K562 (cell line): ENCODE measurements at regions not wholly inside any gene's neighbourhood (a gene's known extent, or its start where the extent isn't known, plus 50 kb on each side); places are given as distances from the start of the nearest gene placed in this dataset.

Experiments
- NCOA6 ChIP-seq: fragments of 450-650 bp; IDR thresholded peaks from 2 replicates; pipeline ENCODE4 v1.6.1; 2017; ENCODE audit warnings: mild to moderate bottlenecking
- POLR2AphosphoS5 ChIP-seq: IDR thresholded peaks from 2 replicates; pipeline ENCODE4 v1.6.1; 2011; ENCODE audit warnings: mild to moderate bottlenecking, low read depth, low read length, moderate library complexity; ENCODE audit not compliant: control insufficient read depth, insufficient read depth
- SP1 ChIP-seq: sonication (generic); formaldehyde crosslinking; IDR thresholded peaks from 2 replicates; pipeline ENCODE4 v1.8.1; 2022; ENCODE audit warnings: mild to moderate bottlenecking, missing genetic modification reagents
- XRCC4 ChIP-seq: IDR thresholded peaks from one replicate; pipeline ENCODE4 v1.6.1; 2011; ENCODE audit not compliant: insufficient read depth, insufficient read length; ENCODE audit errors: extremely low read depth
- YBX1 ChIP-seq: fragments of 450-650 bp; IDR thresholded peaks from 2 replicates; pipeline ENCODE4 v1.7.1; 2016; ENCODE audit warnings: mild to moderate bottlenecking
- ZFP1 ChIP-seq: fragments of 450-650 bp; formaldehyde crosslinking; IDR thresholded peaks from 2 replicates; pipeline ENCODE4 v1.4.0; 2020; ENCODE audit warnings: mild to moderate bottlenecking, mixed read lengths
- ZNF324 ChIP-seq: fragments of 250-450 bp; sonication (Bioruptor Pico); IDR thresholded peaks from 2 replicates; pipeline ENCODE4 v1.4.0; 2020; ENCODE audit warnings: mild to moderate bottlenecking
- TF ChIP-seq, protein P1 (sequence below): fragments of 250-450 bp; sonication (Bioruptor Pico); IDR thresholded peaks from 2 replicates; pipeline ENCODE4 v1.5.0; 2022; ENCODE audit warnings: mild to moderate bottlenecking
- TF ChIP-seq, protein P2 (sequence below), 3 experiments: IDR thresholded peaks in 2 of 3; conservative IDR thresholded peaks in 1 of 3; 2 replicates each; pipeline ENCODE4 v1.5.1; 2011 to 2012; ENCODE audit warnings: low read length in 3 of 3, mild to moderate bottlenecking in 3 of 3, control low read depth in 2 of 3, improper control_type of control experiment in 1 of 3, inconsistent platforms in 1 of 3, low read depth in 1 of 3, mixed read lengths in 1 of 3, moderate library complexity in 1 of 3; ENCODE audit not compliant: insufficient read depth in 2 of 3
- TF ChIP-seq, protein P3 (sequence below): fragments of 150-350 bp; conservative IDR thresholded peaks from 2 replicates; pipeline ENCODE4 v1.6.1; 2014; ENCODE audit warnings: low read length

DNA sequence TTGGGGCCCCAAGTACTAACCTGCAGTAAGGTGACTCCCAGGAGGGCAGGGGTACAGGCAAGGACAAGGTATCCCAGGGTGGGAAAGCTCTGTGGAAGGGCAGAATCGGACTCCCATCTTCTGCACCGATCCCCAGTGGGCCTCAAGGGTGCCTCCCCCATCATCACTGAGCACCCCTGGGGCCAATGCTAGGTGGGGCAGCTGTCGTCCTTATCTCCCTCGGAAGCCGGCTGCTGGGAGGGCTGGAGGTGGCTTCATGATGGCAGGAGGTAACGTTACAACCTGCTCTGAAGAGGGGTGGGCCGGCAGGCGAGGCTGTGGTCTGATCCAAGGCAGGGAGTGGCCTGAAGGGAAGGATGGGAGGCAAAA, 87.6 kb upstream of the LINC01488 start:
- TF ChIP-seq, protein P1, sequence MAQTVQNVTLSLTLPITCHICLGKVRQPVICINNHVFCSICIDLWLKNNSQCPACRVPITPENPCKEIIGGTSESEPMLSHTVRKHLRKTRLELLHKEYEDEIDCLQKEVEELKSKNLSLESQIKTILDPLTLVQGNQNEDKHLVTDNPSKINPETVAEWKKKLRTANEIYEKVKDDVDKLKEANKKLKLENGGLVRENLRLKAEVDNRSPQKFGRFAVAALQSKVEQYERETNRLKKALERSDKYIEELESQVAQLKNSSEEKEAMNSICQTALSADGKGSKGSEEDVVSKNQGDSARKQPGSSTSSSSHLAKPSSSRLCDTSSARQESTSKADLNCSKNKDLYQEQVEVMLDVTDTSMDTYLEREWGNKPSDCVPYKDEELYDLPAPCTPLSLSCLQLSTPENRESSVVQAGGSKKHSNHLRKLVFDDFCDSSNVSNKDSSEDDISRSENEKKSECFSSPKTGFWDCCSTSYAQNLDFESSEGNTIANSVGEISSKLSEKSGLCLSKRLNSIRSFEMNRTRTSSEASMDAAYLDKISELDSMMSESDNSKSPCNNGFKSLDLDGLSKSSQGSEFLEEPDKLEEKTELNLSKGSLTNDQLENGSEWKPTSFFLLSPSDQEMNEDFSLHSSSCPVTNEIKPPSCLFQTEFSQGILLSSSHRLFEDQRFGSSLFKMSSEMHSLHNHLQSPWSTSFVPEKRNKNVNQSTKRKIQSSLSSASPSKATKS (CRISPR knock-in tag) = no peak
- TF ChIP-seq, protein P2, sequence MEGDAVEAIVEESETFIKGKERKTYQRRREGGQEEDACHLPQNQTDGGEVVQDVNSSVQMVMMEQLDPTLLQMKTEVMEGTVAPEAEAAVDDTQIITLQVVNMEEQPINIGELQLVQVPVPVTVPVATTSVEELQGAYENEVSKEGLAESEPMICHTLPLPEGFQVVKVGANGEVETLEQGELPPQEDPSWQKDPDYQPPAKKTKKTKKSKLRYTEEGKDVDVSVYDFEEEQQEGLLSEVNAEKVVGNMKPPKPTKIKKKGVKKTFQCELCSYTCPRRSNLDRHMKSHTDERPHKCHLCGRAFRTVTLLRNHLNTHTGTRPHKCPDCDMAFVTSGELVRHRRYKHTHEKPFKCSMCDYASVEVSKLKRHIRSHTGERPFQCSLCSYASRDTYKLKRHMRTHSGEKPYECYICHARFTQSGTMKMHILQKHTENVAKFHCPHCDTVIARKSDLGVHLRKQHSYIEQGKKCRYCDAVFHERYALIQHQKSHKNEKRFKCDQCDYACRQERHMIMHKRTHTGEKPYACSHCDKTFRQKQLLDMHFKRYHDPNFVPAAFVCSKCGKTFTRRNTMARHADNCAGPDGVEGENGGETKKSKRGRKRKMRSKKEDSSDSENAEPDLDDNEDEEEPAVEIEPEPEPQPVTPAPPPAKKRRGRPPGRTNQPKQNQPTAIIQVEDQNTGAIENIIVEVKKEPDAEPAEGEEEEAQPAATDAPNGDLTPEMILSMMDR (IDR thresholded peaks at IDR 0.05 in 2 of 3, conservative IDR thresholded peaks at IDR 0.05 in 1 of 3; ENCODE audit: insufficient read depth in 2 of 3, low read depth in 1 of 3, low read length in 3 of 3) = no peak
- TF ChIP-seq, protein P3, sequence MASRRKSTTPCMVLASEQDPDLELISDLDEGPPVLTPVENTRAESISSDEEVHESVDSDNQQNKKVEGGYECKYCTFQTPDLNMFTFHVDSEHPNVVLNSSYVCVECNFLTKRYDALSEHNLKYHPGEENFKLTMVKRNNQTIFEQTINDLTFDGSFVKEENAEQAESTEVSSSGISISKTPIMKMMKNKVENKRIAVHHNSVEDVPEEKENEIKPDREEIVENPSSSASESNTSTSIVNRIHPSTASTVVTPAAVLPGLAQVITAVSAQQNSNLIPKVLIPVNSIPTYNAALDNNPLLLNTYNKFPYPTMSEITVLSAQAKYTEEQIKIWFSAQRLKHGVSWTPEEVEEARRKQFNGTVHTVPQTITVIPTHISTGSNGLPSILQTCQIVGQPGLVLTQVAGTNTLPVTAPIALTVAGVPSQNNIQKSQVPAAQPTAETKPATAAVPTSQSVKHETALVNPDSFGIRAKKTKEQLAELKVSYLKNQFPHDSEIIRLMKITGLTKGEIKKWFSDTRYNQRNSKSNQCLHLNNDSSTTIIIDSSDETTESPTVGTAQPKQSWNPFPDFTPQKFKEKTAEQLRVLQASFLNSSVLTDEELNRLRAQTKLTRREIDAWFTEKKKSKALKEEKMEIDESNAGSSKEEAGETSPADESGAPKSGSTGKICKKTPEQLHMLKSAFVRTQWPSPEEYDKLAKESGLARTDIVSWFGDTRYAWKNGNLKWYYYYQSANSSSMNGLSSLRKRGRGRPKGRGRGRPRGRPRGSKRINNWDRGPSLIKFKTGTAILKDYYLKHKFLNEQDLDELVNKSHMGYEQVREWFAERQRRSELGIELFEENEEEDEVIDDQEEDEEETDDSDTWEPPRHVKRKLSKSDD = no peak
- no peak for TF ChIP-seq POLR2AphosphoS5
- TF ChIP-seq XRCC4 = no peak
- TF ChIP-seq NCOA6 = no peak
- no peak for TF ChIP-seq SP1 (CRISPR knock-in tag)
- no peak for TF ChIP-seq ZFP1
- TF ChIP-seq YBX1 = no peak
- no peak for TF ChIP-seq ZNF324 (CRISPR knock-in tag)
